ENCODE measurements at regions not wholly inside any gene's neighbourhood (a gene's known extent, or its start where the extent isn't known, plus 50 kb on each side); places are given as distances from the start of the nearest gene placed in this dataset.
"Not testable (repeated sequence)": the region's sequence is repeated elsewhere in the genome, so short reads cannot be mapped to it uniquely, and the experiment has no call there.

DNA sequence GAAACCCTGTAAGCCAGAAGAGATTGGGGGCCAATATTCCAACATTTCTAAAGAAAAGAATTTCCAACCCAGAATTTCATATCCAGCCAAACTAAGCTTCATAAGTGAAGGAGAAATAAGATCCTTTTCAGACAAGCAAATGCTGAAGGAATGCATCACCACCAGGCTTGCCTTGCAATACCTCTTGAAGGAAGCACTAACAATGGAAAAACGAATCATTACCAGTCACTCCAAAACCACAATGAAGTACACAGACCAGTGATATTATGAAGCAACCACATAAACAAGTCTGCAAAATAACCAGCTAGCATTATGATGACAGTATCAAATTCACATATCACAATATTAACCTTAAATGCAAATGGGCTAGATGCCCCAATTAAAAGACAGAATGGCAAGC is 224.4 kb upstream of the TBX18 start:
- TF ChIP-seq RAD21 (IDR thresholded peaks at IDR 0.05; ENCODE audit: low read length); POLR2A (IDR thresholded peaks at IDR 0.05; ENCODE audit: low read depth, low read length); MXI1 (IDR thresholded peaks at IDR 0.05; ENCODE audit: borderline replicate concordance, low read depth, low read length); CEBPB (IDR thresholded peaks at IDR 0.05; ENCODE audit: low read depth, low read length); RCOR1 (IDR thresholded peaks at IDR 0.05; ENCODE audit: insufficient replicate concordance, low read length); MAFK (IDR thresholded peaks at IDR 0.05; ENCODE audit: low read depth, low read length); FOS (IDR thresholded peaks at IDR 0.05; ENCODE audit: low read depth, low read length); MAZ (IDR thresholded peaks at IDR 0.05; ENCODE audit: borderline replicate concordance, low read depth, low read length); SMC3 (IDR thresholded peaks at IDR 0.05; ENCODE audit: low read depth, low read length); BHLHE40 (IDR thresholded peaks at IDR 0.05; ENCODE audit: low read depth, low read length): not testable (repeated sequence)
- TF ChIP-seq, protein P1, sequence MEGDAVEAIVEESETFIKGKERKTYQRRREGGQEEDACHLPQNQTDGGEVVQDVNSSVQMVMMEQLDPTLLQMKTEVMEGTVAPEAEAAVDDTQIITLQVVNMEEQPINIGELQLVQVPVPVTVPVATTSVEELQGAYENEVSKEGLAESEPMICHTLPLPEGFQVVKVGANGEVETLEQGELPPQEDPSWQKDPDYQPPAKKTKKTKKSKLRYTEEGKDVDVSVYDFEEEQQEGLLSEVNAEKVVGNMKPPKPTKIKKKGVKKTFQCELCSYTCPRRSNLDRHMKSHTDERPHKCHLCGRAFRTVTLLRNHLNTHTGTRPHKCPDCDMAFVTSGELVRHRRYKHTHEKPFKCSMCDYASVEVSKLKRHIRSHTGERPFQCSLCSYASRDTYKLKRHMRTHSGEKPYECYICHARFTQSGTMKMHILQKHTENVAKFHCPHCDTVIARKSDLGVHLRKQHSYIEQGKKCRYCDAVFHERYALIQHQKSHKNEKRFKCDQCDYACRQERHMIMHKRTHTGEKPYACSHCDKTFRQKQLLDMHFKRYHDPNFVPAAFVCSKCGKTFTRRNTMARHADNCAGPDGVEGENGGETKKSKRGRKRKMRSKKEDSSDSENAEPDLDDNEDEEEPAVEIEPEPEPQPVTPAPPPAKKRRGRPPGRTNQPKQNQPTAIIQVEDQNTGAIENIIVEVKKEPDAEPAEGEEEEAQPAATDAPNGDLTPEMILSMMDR (conservative IDR thresholded peaks at IDR 0.05; ENCODE audit: low read depth, low read length) = not testable (repeated sequence)
- TF ChIP-seq, protein P2, sequence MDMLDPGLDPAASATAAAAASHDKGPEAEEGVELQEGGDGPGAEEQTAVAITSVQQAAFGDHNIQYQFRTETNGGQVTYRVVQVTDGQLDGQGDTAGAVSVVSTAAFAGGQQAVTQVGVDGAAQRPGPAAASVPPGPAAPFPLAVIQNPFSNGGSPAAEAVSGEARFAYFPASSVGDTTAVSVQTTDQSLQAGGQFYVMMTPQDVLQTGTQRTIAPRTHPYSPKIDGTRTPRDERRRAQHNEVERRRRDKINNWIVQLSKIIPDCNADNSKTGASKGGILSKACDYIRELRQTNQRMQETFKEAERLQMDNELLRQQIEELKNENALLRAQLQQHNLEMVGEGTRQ (IDR thresholded peaks at IDR 0.05; ENCODE audit: low read depth, low read length) = not testable (repeated sequence)
- TF ChIP-seq, protein P3, sequence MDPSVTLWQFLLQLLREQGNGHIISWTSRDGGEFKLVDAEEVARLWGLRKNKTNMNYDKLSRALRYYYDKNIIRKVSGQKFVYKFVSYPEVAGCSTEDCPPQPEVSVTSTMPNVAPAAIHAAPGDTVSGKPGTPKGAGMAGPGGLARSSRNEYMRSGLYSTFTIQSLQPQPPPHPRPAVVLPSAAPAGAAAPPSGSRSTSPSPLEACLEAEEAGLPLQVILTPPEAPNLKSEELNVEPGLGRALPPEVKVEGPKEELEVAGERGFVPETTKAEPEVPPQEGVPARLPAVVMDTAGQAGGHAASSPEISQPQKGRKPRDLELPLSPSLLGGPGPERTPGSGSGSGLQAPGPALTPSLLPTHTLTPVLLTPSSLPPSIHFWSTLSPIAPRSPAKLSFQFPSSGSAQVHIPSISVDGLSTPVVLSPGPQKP (IDR thresholded peaks at IDR 0.05; ENCODE audit: borderline replicate concordance, low read depth, low read length) = not testable (repeated sequence)

Data from IMR-90 (cell line).